ENCODE measurements at regions not wholly inside any gene's neighbourhood (a gene's known extent, or its start where the extent isn't known, plus 50 kb on each side); places are given as distances from the start of the nearest gene placed in this dataset.
"Not testable (repeated sequence)": the region's sequence is repeated elsewhere in the genome, so short reads cannot be mapped to it uniquely, and the experiment has no call there.

GRCh38 chr1:31495770-31496169, 80.5 kb upstream of the TINAGL1 start:
- H3K27ac ChIP-seq; H3K36me3 ChIP-seq (replicated peaks in 1 of 2); H3K9me3 ChIP-seq (replicated peaks in 1 of 3); DNase-seq; intact Hi-C loops (cut with DNase I); H3K27me3 ChIP-seq; H3K4me3 ChIP-seq: not testable (repeated sequence)
- H3K4me1 ChIP-seq (replicated peaks in 1 of 2) = peaks cover 0 to 12% of the 10 kb centered on the region in 2 donors
- WGBS, 4 donors = 82 to 91% (median 87%) methylated on average over 2 of the region's 2 CpGs

GRCh38 chr1:31497601-31498000, 78.7 kb upstream of the TINAGL1 start:
- no peaks in the 10 kb centered on the region for H3K36me3 ChIP-seq (replicated peaks in 1 of 2)
- no peak for DNase-seq
- no peak overlapping the region for H3K4me3 ChIP-seq
- peaks cover 0 to 12% of the 10 kb centered on the region in 2 donors for H3K4me1 ChIP-seq (replicated peaks in 1 of 2)
- H3K27me3 ChIP-seq = no peaks in the 10 kb centered on the region
- intact Hi-C loops (cut with DNase I) = no loop called here
- WGBS, 4 donors = 87 to 93% (median 89%) methylated on average over 6 of the region's 6 CpGs
- H3K27ac ChIP-seq = no peak overlapping the region
- no peak for TF ChIP-seq POLR2A (IDR thresholded peaks at IDR 0.05)
- no peak for TF ChIP-seq CTCF (IDR thresholded peaks at IDR 0.05)
- no peaks in the 10 kb centered on the region for H3K9me3 ChIP-seq (replicated peaks in 1 of 3)

GRCh38 chr1:31498376-31499040, 77.8 kb upstream of the TINAGL1 start:
- WGBS, 4 donors = 79 to 84% (median 81%) methylated on average over 8 to 11 of the region's 11 CpGs
- intact Hi-C loops (cut with DNase I) = no loop called here
- peaks cover 0 to 12% of the 10 kb centered on the region in 2 donors for H3K4me1 ChIP-seq (replicated peaks in 1 of 2)
- DNase-seq = no peak
- H3K36me3 ChIP-seq (replicated peaks in 1 of 2) = no peaks in the 10 kb centered on the region
- no peak overlapping the region for H3K4me3 ChIP-seq
- no peaks in the 10 kb centered on the region for H3K9me3 ChIP-seq (replicated peaks in 1 of 3)
- no peaks in the 10 kb centered on the region for H3K27me3 ChIP-seq
- TF ChIP-seq POLR2A (IDR thresholded peaks at IDR 0.05) (no peak), CTCF (IDR thresholded peaks at IDR 0.05) (no peak)
- no peak overlapping the region for H3K27ac ChIP-seq

GRCh38 chr1:31501505-31501904, 74.8 kb upstream of the TINAGL1 start:
- WGBS, 4 donors = 80 to 93% (median 87%) methylated on average over 5 of the region's 5 CpGs
- Histone ChIP-seq H3K36me3 (replicated peaks in 1 of 2) (no peaks in the 10 kb centered on the region), H3K27ac (no peak overlapping the region), H3K27me3 (no peaks in the 10 kb centered on the region), H3K4me1 (replicated peaks in 1 of 2) (peaks cover 0 to 12% of the 10 kb centered on the region in 2 donors), H3K4me3 (no peak overlapping the region), H3K9me3 (replicated peaks in 1 of 3) (no peaks in the 10 kb centered on the region)
- DNase-seq = no peak
- TF ChIP-seq CTCF (IDR thresholded peaks at IDR 0.05) = no peak
- no peak for TF ChIP-seq POLR2A (IDR thresholded peaks at IDR 0.05)
- intact Hi-C loops (cut with DNase I) = no loop called here

- DNase-seq = no peak
- Histone ChIP-seq H3K27me3 (no peaks in the 10 kb centered on the region), H3K9me3 (replicated peaks in 1 of 3) (no peaks in the 10 kb centered on the region), H3K27ac (no peak overlapping the region), H3K4me3 (no peak overlapping the region), H3K36me3 (replicated peaks in 1 of 2) (no peaks in the 10 kb centered on the region), H3K4me1 (replicated peaks in 1 of 2) (peaks cover 0 to 12% of the 10 kb centered on the region in 2 donors)
- intact Hi-C loops (cut with DNase I) = no loop called here
- 71 to 94% (median 86%) methylated on average over 2 of the region's 2 CpGs for WGBS, 4 donors
- TF ChIP-seq POLR2A (IDR thresholded peaks at IDR 0.05) (no peak), CTCF (IDR thresholded peaks at IDR 0.05) (no peak)
Measured at GRCh38 chr1:31502253-31502652, 74.1 kb upstream of the TINAGL1 start.
